ENCODE measurements at regions not wholly inside any gene's neighbourhood (a gene's known extent, or its start where the extent isn't known, plus 50 kb on each side); places are given as distances from the start of the nearest gene placed in this dataset.
A peak's percentile ranks its signal among the peaks of the same experiment; 100 is the strongest.

GRCh38 chr10:124236136-124236535 lies 142.7 kb upstream of the CHST15 start:
- intact Hi-C loops (cut with DNase I) = no loop called here

GRCh38 chr10:124235232-124235631 lies 141.8 kb upstream of the CHST15 start:
- WGBS = 94% methylated on average over 5 of the region's 5 CpGs
- H3K36me3 ChIP-seq = no peaks in the 10 kb centered on the region
- no peak overlapping the region for H3K4me3 ChIP-seq
- H3K9me3 ChIP-seq = no peaks in the 10 kb centered on the region
- DNase-seq (ENCODE audit: extremely low spot score) = no peak
- H3K27ac ChIP-seq (replicated peaks in 1 of 4) = no peak overlapping the region
- TF ChIP-seq POLR2A (IDR thresholded peaks at IDR 0.05; ENCODE audit: low read depth) (no peak), EP300 (IDR thresholded peaks at IDR 0.05) (no peak), POLR2AphosphoS5 (IDR thresholded peaks at IDR 0.05) (no peak), CTCF (IDR thresholded peaks at IDR 0.05) (no peak)
- no peaks in the 10 kb centered on the region for H3K27me3 ChIP-seq
- intact Hi-C loops (cut with DNase I) = no loop called here
- H3K4me1 ChIP-seq = peaks cover 0 to 15% (median 4%) of the 10 kb centered on the region in 4 donors

More at GRCh38 chr10:124236136-124236535, 142.7 kb upstream of the CHST15 start:
- Histone ChIP-seq H3K4me1 (peaks cover 0 to 15% (median 4%) of the 10 kb centered on the region in 4 donors), H3K9me3 (no peaks in the 10 kb centered on the region), H3K27ac (replicated peaks in 1 of 4) (peak overlapping the region in 1 of 4 donors; percentile 7), H3K36me3 (no peaks in the 10 kb centered on the region), H3K27me3 (no peaks in the 10 kb centered on the region), H3K4me3 (no peak overlapping the region)
- 73% methylated on average over 2 of the region's 2 CpGs for WGBS
- DNase-seq (ENCODE audit: extremely low spot score) = no peak
- TF ChIP-seq POLR2A (IDR thresholded peaks at IDR 0.05; ENCODE audit: low read depth) (no peak), CTCF (IDR thresholded peaks at IDR 0.05) (no peak)

GRCh38 chr10:124233546-124234138 lies 140.2 kb upstream of the CHST15 start:
- DNase-seq (ENCODE audit: extremely low spot score) = no peak
- H3K9me3 ChIP-seq = no peaks in the 10 kb centered on the region
- intact Hi-C loops (cut with DNase I) = no loop called here
- peak overlapping the region in 1 of 4 donors; percentile 4 for H3K27ac ChIP-seq (replicated peaks in 1 of 4)
- H3K4me3 ChIP-seq = no peak overlapping the region
- TF ChIP-seq POLR2A (IDR thresholded peaks at IDR 0.05; ENCODE audit: low read depth) (no peak), EP300 (IDR thresholded peaks at IDR 0.05) (no peak), CTCF (IDR thresholded peaks at IDR 0.05) (no peak), POLR2AphosphoS5 (IDR thresholded peaks at IDR 0.05) (no peak)
- H3K27me3 ChIP-seq = no peaks in the 10 kb centered on the region
- H3K4me1 ChIP-seq = peaks cover 0 to 15% (median 4%) of the 10 kb centered on the region in 4 donors
- WGBS = 76% methylated on average over 9 of the region's 19 CpGs
- no peaks in the 10 kb centered on the region for H3K36me3 ChIP-seq

GRCh38 chr10:124232686-124233545 lies 139.5 kb upstream of the CHST15 start:
- Histone ChIP-seq H3K9me3 (no peaks in the 10 kb centered on the region), H3K4me3 (no peak overlapping the region), H3K27me3 (no peaks in the 10 kb centered on the region), H3K4me1 (peaks cover 0 to 15% (median 4%) of the 10 kb centered on the region in 4 donors), H3K36me3 (no peaks in the 10 kb centered on the region), H3K27ac (replicated peaks in 1 of 4) (peak overlapping the region in 1 of 4 donors; percentile 4)
- 50% methylated on average over 16 of the region's 16 CpGs for WGBS
- intact Hi-C loops (cut with DNase I) = no loop called here
- DNase-seq (ENCODE audit: extremely low spot score) = no peak
- TF ChIP-seq POLR2A (IDR thresholded peaks at IDR 0.05; ENCODE audit: low read depth) (no peak), EP300 (IDR thresholded peaks at IDR 0.05) (no peak), POLR2AphosphoS5 (IDR thresholded peaks at IDR 0.05) (no peak), CTCF (IDR thresholded peaks at IDR 0.05) (no peak)

Data from esophagus muscularis mucosa (tissue), 4 donors.